HEK293 (cell line): ENCODE measurements at regions not wholly inside any gene's neighbourhood (a gene's known extent, or its start where the extent isn't known, plus 50 kb on each side); places are given as distances from the start of the nearest gene placed in this dataset.

Experiments
- CTCF ChIA-PET: fragments of 350-600 bp; formaldehyde crosslinking; extraction: SDS; loops from one replicate; lab custom pipeline; 2021; ENCODE audit warnings: antibody characterized with exemption; lab: Yijun Ruan, JAX
- POLR2A ChIA-PET: fragments of 300-600 bp; formaldehyde crosslinking; extraction: SDS; loops from one replicate; lab custom pipeline; 2020; ENCODE audit warnings: antibody characterized with exemption, inconsistent platforms; lab: Yijun Ruan, JAX
- H3K27ac ChIP-seq: fragments of 200-500 bp; sonication (Bioruptor generic); 2 replicates; pipeline ENCODE4 v1.5.1; 2014; ENCODE audit warnings: low read depth, low read length, control low read depth, inconsistent platforms; ENCODE audit errors: extremely low read depth
- H3K36me3 ChIP-seq, 2 experiments: fragments of 200-500 bp in 1 of 2; sonication (Bioruptor generic) in 1 of 2; 1 replicate in 1 of 2; 2 replicates in 1 of 2; pipeline ENCODE4 v1.5.1; 2014 to 2017; ENCODE audit warnings: inconsistent platforms in 2 of 2, low read length in 2 of 2; ENCODE audit not compliant: control insufficient read depth in 2 of 2, insufficient read depth in 1 of 2
- H3K4me1 ChIP-seq: fragments of 200-500 bp; sonication (Bioruptor generic); 2 replicates; pipeline ENCODE4 v1.5.1; 2014; ENCODE audit warnings: mild to moderate bottlenecking, low read length, inconsistent platforms; ENCODE audit not compliant: control insufficient read depth, insufficient read depth
- H3K4me3 ChIP-seq: 2 replicates; pipeline ENCODE4 v1.5.1; 2011; ENCODE audit warnings: low read depth, mild to moderate bottlenecking, control low read depth, low read length, moderate library complexity
- H3K9me3 ChIP-seq: fragments of 200-500 bp; sonication (Bioruptor generic); 2 replicates; pipeline ENCODE4 v1.5.1; 2014; ENCODE audit warnings: low read depth, low read length, inconsistent platforms; ENCODE audit not compliant: control insufficient read depth, insufficient read depth
- BCL11A ChIP-seq: fragments of 450-650 bp; formaldehyde crosslinking; IDR thresholded peaks from 2 replicates; pipeline ENCODE4 v1.5.1; 2016; ENCODE audit warnings: low read depth, missing biosample characterization, missing genetic modification characterization
- PATZ1 ChIP-seq: fragments of 450-650 bp; formaldehyde crosslinking; IDR thresholded peaks from 2 replicates; pipeline ENCODE4 v1.5.1; 2016; ENCODE audit warnings: missing biosample characterization, missing genetic modification characterization
- SETDB1 ChIP-seq: IDR thresholded peaks from one replicate; pipeline ENCODE4 v1.6.1; 2017; ENCODE audit warnings: mild to moderate bottlenecking, low read length, moderate library complexity, mixed read lengths; ENCODE audit not compliant: insufficient read length
- SP2 ChIP-seq: fragments of 450-650 bp; formaldehyde crosslinking; IDR thresholded peaks from 2 replicates; pipeline ENCODE4 v1.5.1; 2016; ENCODE audit warnings: missing biosample characterization, missing genetic modification characterization
- TRIM28 ChIP-seq: IDR thresholded peaks from 2 replicates; pipeline ENCODE4 v1.6.1; 2011; ENCODE audit warnings: low read length, control low read depth, borderline replicate concordance
- WT1 ChIP-seq: fragments of 450-650 bp; formaldehyde crosslinking; IDR thresholded peaks from 2 replicates; pipeline ENCODE4 v1.5.1; 2016; ENCODE audit warnings: missing biosample characterization, missing genetic modification characterization
- ZFP3 ChIP-seq: fragments of 450-650 bp; formaldehyde crosslinking; IDR thresholded peaks from 2 replicates; pipeline ENCODE4 v1.5.1; 2016; ENCODE audit warnings: low read depth, missing biosample characterization, missing genetic modification characterization
- ZFP69B ChIP-seq: fragments of 450-650 bp; formaldehyde crosslinking; IDR thresholded peaks from 2 replicates; pipeline ENCODE4 v1.5.1; 2016; ENCODE audit warnings: missing biosample characterization, missing genetic modification characterization
- ZIC2 ChIP-seq: fragments of 450-650 bp; formaldehyde crosslinking; IDR thresholded peaks from 2 replicates; pipeline ENCODE4 v1.5.1; 2016; ENCODE audit warnings: missing biosample characterization, missing genetic modification characterization
- ZNF175 ChIP-seq: fragments of 450-650 bp; formaldehyde crosslinking; IDR thresholded peaks from 2 replicates; pipeline ENCODE4 v1.5.1; 2016; ENCODE audit warnings: missing biosample characterization, missing genetic modification characterization
- ZNF280C ChIP-seq: fragments of 450-650 bp; formaldehyde crosslinking; IDR thresholded peaks from 2 replicates; pipeline ENCODE4 v1.5.1; 2016; ENCODE audit warnings: missing biosample characterization, missing genetic modification characterization
- ZNF521 ChIP-seq: fragments of 450-650 bp; formaldehyde crosslinking; IDR thresholded peaks from 2 replicates; pipeline ENCODE4 v1.5.1; 2017; ENCODE audit warnings: missing biosample characterization, mild to moderate bottlenecking, missing genetic modification characterization
- ZNF549 ChIP-seq: fragments of 450-650 bp; IDR thresholded peaks from 2 replicates; pipeline ENCODE4 v1.5.1; 2018; ENCODE audit warnings: missing biosample characterization, missing genetic modification characterization, mild to moderate bottlenecking, inconsistent platforms, moderate library complexity
- ZNF585B ChIP-seq: fragments of 450-650 bp; formaldehyde crosslinking; IDR thresholded peaks from 2 replicates; pipeline ENCODE4 v1.5.1; 2016; ENCODE audit warnings: missing biosample characterization, missing genetic modification characterization
- ZSCAN23 ChIP-seq: fragments of 450-650 bp; formaldehyde crosslinking; IDR thresholded peaks from 2 replicates; pipeline ENCODE4 v1.5.1; 2016; ENCODE audit warnings: missing biosample characterization, missing genetic modification characterization
- TF ChIP-seq, protein P1 (sequence below): fragments of 450-650 bp; formaldehyde crosslinking; IDR thresholded peaks from 2 replicates; pipeline ENCODE4 v1.5.1; 2017; ENCODE audit warnings: missing biosample characterization, mild to moderate bottlenecking, missing genetic modification characterization, moderate library complexity
- TF ChIP-seq, protein P2 (sequence below): fragments of 450-650 bp; IDR thresholded peaks from 2 replicates; pipeline ENCODE4 v1.5.1; 2018; ENCODE audit warnings: missing biosample characterization, mild to moderate bottlenecking, missing genetic modification characterization
- TF ChIP-seq, protein P3 (sequence below): fragments of 450-650 bp; formaldehyde crosslinking; IDR thresholded peaks from 2 replicates; pipeline ENCODE4 v1.5.1; 2017; ENCODE audit warnings: missing biosample characterization, missing genetic modification characterization
- TF ChIP-seq, protein P4 (sequence below): sonication (generic); formaldehyde crosslinking; IDR thresholded peaks from 2 replicates; pipeline ENCODE4 v1.8.1; 2022; ENCODE audit warnings: mild to moderate bottlenecking, moderate library complexity, missing genetic modification reagents

DNA sequence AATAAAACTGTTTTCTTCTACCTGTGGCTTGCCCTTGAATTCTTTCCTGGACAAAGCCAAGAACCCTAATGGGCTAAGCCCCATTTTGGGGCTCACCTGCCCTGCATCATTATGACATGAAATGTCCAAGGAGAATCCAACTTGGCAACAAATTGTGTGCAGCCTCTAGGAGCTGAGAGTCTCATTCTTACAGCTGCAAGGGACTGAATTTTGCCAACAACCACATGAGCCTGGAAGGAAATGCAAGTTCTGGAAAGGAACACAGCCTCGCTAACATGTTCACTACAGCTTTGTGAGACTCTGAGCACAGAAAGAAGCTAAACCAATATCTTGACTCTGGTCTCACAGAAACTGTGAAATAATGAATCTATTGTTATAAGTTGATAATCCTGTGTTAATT, 94.8 kb upstream of the CDH12 start:
- no peaks in the 10 kb centered on the region for H3K4me1 ChIP-seq
- no peaks in the 10 kb centered on the region for H3K9me3 ChIP-seq
- TF ChIP-seq BCL11A (tag by site-specific recombination) (no peak), PATZ1 (tag by site-specific recombination) (no peak), ZNF585B (tag by site-specific recombination) (no peak), ZSCAN23 (tag by site-specific recombination) (no peak), ZFP69B (no peak), TRIM28 (no peak), ZNF280C (no peak), SETDB1 (no peak)
- TF ChIP-seq, protein P1, sequence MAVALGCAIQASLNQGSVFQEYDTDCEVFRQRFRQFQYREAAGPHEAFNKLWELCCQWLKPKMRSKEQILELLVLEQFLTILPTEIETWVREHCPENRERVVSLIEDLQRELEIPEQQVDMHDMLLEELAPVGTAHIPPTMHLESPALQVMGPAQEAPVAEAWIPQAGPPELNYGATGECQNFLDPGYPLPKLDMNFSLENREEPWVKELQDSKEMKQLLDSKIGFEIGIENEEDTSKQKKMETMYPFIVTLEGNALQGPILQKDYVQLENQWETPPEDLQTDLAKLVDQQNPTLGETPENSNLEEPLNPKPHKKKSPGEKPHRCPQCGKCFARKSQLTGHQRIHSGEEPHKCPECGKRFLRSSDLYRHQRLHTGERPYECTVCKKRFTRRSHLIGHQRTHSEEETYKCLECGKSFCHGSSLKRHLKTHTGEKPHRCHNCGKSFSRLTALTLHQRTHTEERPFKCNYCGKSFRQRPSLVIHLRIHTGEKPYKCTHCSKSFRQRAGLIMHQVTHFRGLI (tag by site-specific recombination) = no peak
- TF ChIP-seq, protein P2, sequence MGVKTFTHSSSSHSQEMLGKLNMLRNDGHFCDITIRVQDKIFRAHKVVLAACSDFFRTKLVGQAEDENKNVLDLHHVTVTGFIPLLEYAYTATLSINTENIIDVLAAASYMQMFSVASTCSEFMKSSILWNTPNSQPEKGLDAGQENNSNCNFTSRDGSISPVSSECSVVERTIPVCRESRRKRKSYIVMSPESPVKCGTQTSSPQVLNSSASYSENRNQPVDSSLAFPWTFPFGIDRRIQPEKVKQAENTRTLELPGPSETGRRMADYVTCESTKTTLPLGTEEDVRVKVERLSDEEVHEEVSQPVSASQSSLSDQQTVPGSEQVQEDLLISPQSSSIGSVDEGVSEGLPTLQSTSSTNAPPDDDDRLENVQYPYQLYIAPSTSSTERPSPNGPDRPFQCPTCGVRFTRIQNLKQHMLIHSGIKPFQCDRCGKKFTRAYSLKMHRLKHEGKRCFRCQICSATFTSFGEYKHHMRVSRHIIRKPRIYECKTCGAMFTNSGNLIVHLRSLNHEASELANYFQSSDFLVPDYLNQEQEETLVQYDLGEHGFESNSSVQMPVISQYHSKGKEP (tag by site-specific recombination) = no peak
- ChIA-PET CTCF (no interaction called here), POLR2A (no interaction called here)
- no peaks in the 10 kb centered on the region for H3K36me3 ChIP-seq
- no peak overlapping the region for H3K27ac ChIP-seq
- H3K4me3 ChIP-seq = no peak overlapping the region

GRCh38 chr5:22938362-22938761, 85.2 kb upstream of the CDH12 start:
- Histone ChIP-seq H3K9me3 (no peaks in the 10 kb centered on the region), H3K4me1 (no peaks in the 10 kb centered on the region), H3K27ac (no peak overlapping the region), H3K36me3 (no peaks in the 10 kb centered on the region), H3K4me3 (no peak overlapping the region)
- CTCF ChIA-PET = no interaction called here
- POLR2A ChIA-PET = no interaction called here
- TF ChIP-seq WT1 (tag by site-specific recombination) (no peak), ZNF549 (tag by site-specific recombination) (no peak), SP2 (tag by site-specific recombination) (no peak), ZFP3 (tag by site-specific recombination) (no peak), ZNF521 (tag by site-specific recombination) (no peak), ZIC2 (tag by site-specific recombination) (no peak), ZNF175 (tag by site-specific recombination) (no peak)
- TF ChIP-seq, protein P3, sequence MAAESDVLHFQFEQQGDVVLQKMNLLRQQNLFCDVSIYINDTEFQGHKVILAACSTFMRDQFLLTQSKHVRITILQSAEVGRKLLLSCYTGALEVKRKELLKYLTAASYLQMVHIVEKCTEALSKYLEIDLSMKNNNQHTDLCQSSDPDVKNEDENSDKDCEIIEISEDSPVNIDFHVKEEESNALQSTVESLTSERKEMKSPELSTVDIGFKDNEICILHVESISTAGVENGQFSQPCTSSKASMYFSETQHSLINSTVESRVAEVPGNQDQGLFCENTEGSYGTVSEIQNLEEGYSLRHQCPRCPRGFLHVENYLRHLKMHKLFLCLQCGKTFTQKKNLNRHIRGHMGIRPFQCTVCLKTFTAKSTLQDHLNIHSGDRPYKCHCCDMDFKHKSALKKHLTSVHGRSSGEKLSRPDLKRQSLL (tag by site-specific recombination) = no peak
- TF ChIP-seq, protein P2 (tag by site-specific recombination) = no peak
- TF ChIP-seq, protein P4, sequence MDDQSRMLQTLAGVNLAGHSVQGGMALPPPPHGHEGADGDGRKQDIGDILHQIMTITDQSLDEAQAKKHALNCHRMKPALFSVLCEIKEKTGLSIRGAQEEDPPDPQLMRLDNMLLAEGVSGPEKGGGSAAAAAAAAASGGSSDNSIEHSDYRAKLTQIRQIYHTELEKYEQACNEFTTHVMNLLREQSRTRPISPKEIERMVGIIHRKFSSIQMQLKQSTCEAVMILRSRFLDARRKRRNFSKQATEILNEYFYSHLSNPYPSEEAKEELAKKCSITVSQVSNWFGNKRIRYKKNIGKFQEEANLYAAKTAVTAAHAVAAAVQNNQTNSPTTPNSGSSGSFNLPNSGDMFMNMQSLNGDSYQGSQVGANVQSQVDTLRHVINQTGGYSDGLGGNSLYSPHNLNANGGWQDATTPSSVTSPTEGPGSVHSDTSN (CRISPR knock-in tag) = no peak
